GM23338 (cell line): ENCODE measurements at regions not wholly inside any gene's neighbourhood (a gene's known extent, or its start where the extent isn't known, plus 50 kb on each side); places are given as distances from the start of the nearest gene placed in this dataset.

Experiments used
- CREB1 ChIP-seq: fragments of 250-450 bp; sonication (Bioruptor Pico); IDR thresholded peaks from 2 replicates; pipeline ENCODE4 v1.5.0; 2020; ENCODE audit warnings: low read depth, mild to moderate bottlenecking, moderate library complexity
- EZH2 ChIP-seq: fragments of 200-600 bp; sonication (generic); IDR thresholded peaks from one replicate; pipeline ENCODE4 v1.8.0; 2017; ENCODE audit warnings: antibody characterized with exemption, mild to moderate bottlenecking, low read depth; ENCODE audit not compliant: unreplicated experiment
- EZH2phosphoT487 ChIP-seq: fragments of 200-600 bp; sonication (generic); IDR thresholded peaks from one replicate; pipeline ENCODE4 v1.8.1; 2018; ENCODE audit warnings: antibody characterized with exemption; ENCODE audit not compliant: unreplicated experiment
- POLR2AphosphoS5 ChIP-seq: IDR thresholded peaks from 2 replicates; pipeline ENCODE4 v1.6.1; 2016; ENCODE audit warnings: antibody characterized with exemption, low read depth
- STAT1 ChIP-seq: IDR thresholded peaks from one replicate; pipeline ENCODE4 v1.6.1; 2016; ENCODE audit warnings: antibody characterized with exemption; ENCODE audit not compliant: unreplicated experiment
- ZNF331 ChIP-seq: fragments of 250-450 bp; sonication (Bioruptor Pico); IDR thresholded peaks from 2 replicates; pipeline ENCODE4 v1.5.0; 2020; ENCODE audit warnings: low read depth, mild to moderate bottlenecking, moderate library complexity
- TF ChIP-seq, protein P1 (sequence below), 2 experiments: fragments of 200-600 bp in 1 of 2; sonication (generic) in 1 of 2; conservative IDR thresholded peaks; 2 replicates each; pipeline versions ENCODE4 v1.5.1 to v1.6.1; 2016 to 2017; ENCODE audit warnings: antibody characterized with exemption in 2 of 2, low read depth in 2 of 2, mild to moderate bottlenecking in 2 of 2, moderate library complexity in 1 of 2
- TF ChIP-seq, protein P2 (sequence below): IDR thresholded peaks from one replicate; pipeline ENCODE4 v1.6.1; 2018; ENCODE audit warnings: antibody characterized with exemption; ENCODE audit not compliant: unreplicated experiment

DNA sequence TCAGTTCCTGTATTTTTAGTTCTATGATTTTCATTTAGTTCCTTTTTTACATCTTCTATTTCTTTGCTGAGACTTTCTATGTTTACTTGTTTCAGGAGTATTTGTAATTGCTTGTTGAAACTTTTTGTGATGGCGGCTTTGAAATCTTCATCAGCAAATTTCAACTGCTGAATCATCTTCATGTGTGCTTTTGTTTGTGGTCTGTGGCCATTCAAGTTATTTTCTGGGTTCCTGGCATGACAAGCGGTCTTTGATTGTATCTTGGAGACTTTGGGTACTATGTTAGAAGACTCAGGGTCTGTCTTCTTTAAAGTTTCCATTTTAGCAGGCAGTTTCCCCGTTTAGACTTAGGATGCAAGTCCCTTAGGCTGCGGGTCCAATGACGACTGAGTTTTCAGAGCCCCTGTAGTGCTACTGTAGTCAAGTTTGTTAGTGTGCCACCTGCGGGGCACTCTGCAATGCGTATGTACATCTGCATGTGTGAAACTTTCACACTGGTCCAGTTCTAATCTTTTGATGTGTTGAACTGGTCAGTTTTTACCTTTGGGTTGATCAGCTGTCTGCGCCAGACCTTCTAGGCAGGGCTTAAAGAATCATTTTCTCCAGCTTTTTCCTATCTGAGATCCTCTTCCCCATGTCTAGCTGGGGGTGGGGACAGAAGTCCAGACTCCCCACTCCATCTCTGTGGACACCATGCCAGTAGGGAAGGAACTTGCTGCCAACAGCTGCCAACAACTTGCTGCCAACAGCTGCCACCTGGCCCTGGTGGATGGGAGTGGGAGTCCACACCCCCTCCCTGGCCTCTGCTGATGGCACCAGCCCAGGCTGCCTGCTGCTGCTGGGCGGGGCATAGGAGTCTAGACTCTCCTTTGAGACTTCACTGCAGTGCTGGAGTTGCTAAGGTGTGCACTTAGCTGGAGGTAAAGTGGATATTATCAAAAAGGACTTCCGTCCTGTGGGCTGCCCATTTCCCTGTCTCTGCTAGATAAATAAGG lies 190.9 kb downstream of the TJP1 start:
- TF ChIP-seq, protein P1, sequence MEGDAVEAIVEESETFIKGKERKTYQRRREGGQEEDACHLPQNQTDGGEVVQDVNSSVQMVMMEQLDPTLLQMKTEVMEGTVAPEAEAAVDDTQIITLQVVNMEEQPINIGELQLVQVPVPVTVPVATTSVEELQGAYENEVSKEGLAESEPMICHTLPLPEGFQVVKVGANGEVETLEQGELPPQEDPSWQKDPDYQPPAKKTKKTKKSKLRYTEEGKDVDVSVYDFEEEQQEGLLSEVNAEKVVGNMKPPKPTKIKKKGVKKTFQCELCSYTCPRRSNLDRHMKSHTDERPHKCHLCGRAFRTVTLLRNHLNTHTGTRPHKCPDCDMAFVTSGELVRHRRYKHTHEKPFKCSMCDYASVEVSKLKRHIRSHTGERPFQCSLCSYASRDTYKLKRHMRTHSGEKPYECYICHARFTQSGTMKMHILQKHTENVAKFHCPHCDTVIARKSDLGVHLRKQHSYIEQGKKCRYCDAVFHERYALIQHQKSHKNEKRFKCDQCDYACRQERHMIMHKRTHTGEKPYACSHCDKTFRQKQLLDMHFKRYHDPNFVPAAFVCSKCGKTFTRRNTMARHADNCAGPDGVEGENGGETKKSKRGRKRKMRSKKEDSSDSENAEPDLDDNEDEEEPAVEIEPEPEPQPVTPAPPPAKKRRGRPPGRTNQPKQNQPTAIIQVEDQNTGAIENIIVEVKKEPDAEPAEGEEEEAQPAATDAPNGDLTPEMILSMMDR (conservative IDR thresholded peaks at IDR 0.05; ENCODE audit: low read depth in 2 of 2): no peak
- TF ChIP-seq POLR2AphosphoS5 (no peak), EZH2phosphoT487 (no peak), STAT1 (no peak), ZNF331 (CRISPR knock-in tag) (no peak), CREB1 (CRISPR knock-in tag) (no peak), EZH2 (no peak)
- TF ChIP-seq, protein P2, sequence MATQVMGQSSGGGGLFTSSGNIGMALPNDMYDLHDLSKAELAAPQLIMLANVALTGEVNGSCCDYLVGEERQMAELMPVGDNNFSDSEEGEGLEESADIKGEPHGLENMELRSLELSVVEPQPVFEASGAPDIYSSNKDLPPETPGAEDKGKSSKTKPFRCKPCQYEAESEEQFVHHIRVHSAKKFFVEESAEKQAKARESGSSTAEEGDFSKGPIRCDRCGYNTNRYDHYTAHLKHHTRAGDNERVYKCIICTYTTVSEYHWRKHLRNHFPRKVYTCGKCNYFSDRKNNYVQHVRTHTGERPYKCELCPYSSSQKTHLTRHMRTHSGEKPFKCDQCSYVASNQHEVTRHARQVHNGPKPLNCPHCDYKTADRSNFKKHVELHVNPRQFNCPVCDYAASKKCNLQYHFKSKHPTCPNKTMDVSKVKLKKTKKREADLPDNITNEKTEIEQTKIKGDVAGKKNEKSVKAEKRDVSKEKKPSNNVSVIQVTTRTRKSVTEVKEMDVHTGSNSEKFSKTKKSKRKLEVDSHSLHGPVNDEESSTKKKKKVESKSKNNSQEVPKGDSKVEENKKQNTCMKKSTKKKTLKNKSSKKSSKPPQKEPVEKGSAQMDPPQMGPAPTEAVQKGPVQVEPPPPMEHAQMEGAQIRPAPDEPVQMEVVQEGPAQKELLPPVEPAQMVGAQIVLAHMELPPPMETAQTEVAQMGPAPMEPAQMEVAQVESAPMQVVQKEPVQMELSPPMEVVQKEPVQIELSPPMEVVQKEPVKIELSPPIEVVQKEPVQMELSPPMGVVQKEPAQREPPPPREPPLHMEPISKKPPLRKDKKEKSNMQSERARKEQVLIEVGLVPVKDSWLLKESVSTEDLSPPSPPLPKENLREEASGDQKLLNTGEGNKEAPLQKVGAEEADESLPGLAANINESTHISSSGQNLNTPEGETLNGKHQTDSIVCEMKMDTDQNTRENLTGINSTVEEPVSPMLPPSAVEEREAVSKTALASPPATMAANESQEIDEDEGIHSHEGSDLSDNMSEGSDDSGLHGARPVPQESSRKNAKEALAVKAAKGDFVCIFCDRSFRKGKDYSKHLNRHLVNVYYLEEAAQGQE: no peak
